Endothelial cell of umbilical vein (primary cell): ENCODE measurements at regions not wholly inside any gene's neighbourhood (a gene's known extent, or its start where the extent isn't known, plus 50 kb on each side); places are given as distances from the start of the nearest gene placed in this dataset.

Experiments
- POLR2AphosphoS5 ChIP-seq: IDR thresholded peaks from 2 replicates; pipeline ENCODE4 v1.6.1; 2012; ENCODE audit warnings: low read depth, mild to moderate bottlenecking, control low read depth, low read length, moderate library complexity; ENCODE audit not compliant: insufficient read depth
- TF ChIP-seq, protein P1 (sequence below): IDR thresholded peaks from 2 replicates; pipeline ENCODE4 v1.6.1; 2011; ENCODE audit not compliant: insufficient read depth, insufficient read length
- TF ChIP-seq, protein P2 (sequence below), 2 donors: IDR thresholded peaks; 1 replicate in 1 of 2; 2 replicates in 1 of 2; pipeline ENCODE4 v1.5.1; 2011; ENCODE audit warnings: low read length in 2 of 2, mild to moderate bottlenecking in 2 of 2, moderate library complexity in 2 of 2, control low read depth in 1 of 2, inconsistent platforms in 1 of 2, low read depth in 1 of 2; ENCODE audit not compliant: insufficient read depth in 1 of 2; ENCODE audit errors: extremely low read depth in 1 of 2

DNA sequence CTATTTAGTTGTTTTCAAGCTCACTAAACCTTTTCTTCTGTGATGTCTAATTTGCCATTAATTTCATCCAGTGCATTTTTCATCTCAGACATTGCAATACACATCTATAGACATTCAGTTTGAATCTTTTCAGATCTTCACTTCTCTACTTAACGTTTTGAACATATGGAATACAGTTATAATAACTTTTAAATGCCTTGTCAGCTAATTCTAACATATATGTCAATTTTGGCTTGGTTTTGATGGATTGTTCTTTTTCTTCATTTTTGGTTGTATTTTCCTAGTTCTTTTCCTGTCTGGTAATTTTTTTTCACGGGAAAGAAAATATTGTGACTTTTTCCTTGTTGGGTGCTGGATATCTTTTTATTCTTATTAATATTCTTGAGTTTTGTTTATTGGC, 215.3 kb downstream of the ATP23 start:
- TF ChIP-seq, protein P1, sequence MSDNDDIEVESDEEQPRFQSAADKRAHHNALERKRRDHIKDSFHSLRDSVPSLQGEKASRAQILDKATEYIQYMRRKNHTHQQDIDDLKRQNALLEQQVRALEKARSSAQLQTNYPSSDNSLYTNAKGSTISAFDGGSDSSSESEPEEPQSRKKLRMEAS = no peak
- TF ChIP-seq, protein P2, sequence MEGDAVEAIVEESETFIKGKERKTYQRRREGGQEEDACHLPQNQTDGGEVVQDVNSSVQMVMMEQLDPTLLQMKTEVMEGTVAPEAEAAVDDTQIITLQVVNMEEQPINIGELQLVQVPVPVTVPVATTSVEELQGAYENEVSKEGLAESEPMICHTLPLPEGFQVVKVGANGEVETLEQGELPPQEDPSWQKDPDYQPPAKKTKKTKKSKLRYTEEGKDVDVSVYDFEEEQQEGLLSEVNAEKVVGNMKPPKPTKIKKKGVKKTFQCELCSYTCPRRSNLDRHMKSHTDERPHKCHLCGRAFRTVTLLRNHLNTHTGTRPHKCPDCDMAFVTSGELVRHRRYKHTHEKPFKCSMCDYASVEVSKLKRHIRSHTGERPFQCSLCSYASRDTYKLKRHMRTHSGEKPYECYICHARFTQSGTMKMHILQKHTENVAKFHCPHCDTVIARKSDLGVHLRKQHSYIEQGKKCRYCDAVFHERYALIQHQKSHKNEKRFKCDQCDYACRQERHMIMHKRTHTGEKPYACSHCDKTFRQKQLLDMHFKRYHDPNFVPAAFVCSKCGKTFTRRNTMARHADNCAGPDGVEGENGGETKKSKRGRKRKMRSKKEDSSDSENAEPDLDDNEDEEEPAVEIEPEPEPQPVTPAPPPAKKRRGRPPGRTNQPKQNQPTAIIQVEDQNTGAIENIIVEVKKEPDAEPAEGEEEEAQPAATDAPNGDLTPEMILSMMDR (IDR thresholded peaks at IDR 0.05; ENCODE audit: extremely low read depth in 1 of 2, insufficient read depth in 1 of 2, low read depth in 1 of 2, low read length in 2 of 2) = no peak
- TF ChIP-seq POLR2AphosphoS5 = no peak
